Right atrium auricular region (tissue), 2 donors: ENCODE measurements at regions not wholly inside any gene's neighbourhood (a gene's known extent, or its start where the extent isn't known, plus 50 kb on each side); places are given as distances from the start of the nearest gene placed in this dataset.
A peak's percentile ranks its signal among the peaks of the same experiment; 100 is the strongest.

Experiments used
- DNase-seq: peaks from one replicate; pipeline ENCODE4 v3.0.0-alpha.2; 2019; ENCODE audit warnings: low spot score
- H3K27ac ChIP-seq, 2 donors: fragments of 200-600 bp; sonication (generic); 1 replicate in 1 of 2; 2 replicates in 1 of 2; pipeline ENCODE4 v1.5.1; 2016 to 2019
- H3K27me3 ChIP-seq, 2 donors: fragments of 200-600 bp; sonication (generic); one replicate each; pipeline versions ENCODE4 v1.5.1 to v1.6.0; 2017 to 2019
- H3K36me3 ChIP-seq: fragments of 200-600 bp; sonication (generic); one replicate; pipeline ENCODE4 v1.5.1; 2016
- H3K4me1 ChIP-seq, 2 donors: fragments of 200-600 bp; sonication (generic); one replicate each; pipeline versions ENCODE4 v1.5.1 to v1.6.0; 2017 to 2019
- H3K4me3 ChIP-seq, 2 donors: fragments of 200-600 bp; sonication (generic); 1 replicate in 1 of 2; 2 replicates in 1 of 2; pipeline ENCODE4 v1.5.1; 2017 to 2019; ENCODE audit warnings: mild to moderate bottlenecking in 1 of 2, moderate library complexity in 1 of 2
- H3K9me3 ChIP-seq, 2 donors: fragments of 200-600 bp; sonication (generic); one replicate each; pipeline ENCODE4 v1.5.1; 2019
- TF ChIP-seq, protein P1 (sequence below), 2 donors: fragments of 200-600 bp; sonication (generic); IDR thresholded peaks; one replicate each; pipeline ENCODE4 v1.5.1; 2019; ENCODE audit warnings: antibody characterized with exemption in 2 of 2

DNA sequence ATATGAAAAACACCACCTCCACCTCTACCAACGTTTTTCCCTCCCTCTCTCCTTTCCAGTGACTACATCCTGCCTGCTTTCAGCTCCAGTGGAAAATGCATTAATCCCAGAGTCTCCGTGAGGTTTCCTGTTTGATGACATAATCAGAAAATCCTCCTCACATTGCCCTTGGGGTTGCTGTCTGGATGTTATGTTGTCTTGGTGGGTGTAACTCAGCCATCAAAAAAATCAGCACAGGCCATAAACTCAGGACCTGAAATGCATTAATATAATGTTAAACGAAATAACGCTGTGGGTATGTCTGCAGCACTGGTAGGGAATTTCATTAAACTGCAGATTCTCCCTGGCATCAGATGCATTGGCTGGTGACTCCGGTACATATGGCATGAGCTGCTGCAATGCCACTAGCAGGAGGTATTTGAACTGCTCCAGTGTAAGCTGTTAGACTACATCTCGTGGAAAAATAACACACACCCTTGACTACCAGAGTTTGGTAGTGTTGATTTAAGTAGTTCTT is 297.8 kb downstream of the PRL start:
- H3K4me1 ChIP-seq: peaks cover 0 to 40% of the 10 kb centered on the region in 2 donors
- no peaks in the 10 kb centered on the region for H3K27me3 ChIP-seq
- no peak for DNase-seq
- no peaks in the 10 kb centered on the region for H3K36me3 ChIP-seq
- no peak overlapping the region for H3K4me3 ChIP-seq
- TF ChIP-seq, protein P1, sequence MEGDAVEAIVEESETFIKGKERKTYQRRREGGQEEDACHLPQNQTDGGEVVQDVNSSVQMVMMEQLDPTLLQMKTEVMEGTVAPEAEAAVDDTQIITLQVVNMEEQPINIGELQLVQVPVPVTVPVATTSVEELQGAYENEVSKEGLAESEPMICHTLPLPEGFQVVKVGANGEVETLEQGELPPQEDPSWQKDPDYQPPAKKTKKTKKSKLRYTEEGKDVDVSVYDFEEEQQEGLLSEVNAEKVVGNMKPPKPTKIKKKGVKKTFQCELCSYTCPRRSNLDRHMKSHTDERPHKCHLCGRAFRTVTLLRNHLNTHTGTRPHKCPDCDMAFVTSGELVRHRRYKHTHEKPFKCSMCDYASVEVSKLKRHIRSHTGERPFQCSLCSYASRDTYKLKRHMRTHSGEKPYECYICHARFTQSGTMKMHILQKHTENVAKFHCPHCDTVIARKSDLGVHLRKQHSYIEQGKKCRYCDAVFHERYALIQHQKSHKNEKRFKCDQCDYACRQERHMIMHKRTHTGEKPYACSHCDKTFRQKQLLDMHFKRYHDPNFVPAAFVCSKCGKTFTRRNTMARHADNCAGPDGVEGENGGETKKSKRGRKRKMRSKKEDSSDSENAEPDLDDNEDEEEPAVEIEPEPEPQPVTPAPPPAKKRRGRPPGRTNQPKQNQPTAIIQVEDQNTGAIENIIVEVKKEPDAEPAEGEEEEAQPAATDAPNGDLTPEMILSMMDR (IDR thresholded peaks at IDR 0.05): no peak
- H3K9me3 ChIP-seq: no peaks in the 10 kb centered on the region
- peak overlapping the region in 1 of 2 donors; percentile 20 for H3K27ac ChIP-seq

DNA sequence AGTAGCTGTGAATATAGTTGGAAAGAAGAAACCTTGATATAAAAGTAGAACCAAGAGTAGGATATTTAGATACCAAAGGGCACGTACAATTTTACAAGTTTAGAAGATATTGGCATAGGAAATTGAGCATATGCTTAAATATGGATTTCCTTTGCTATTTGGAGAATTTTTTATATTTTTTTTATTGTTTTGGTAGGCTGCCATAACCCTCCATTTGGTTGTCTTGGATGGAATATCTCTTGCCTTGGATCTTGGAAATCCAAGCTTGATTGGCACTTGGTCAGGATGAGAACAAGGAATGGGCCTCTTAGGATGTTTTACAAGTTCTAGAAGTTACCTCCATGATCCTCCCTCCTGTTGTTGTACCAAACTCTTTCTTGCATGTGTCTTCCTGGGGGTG is 297.1 kb downstream of the PRL start:
- Histone ChIP-seq H3K27ac (peak overlapping the region in 1 of 2 donors; percentile 20), H3K27me3 (no peaks in the 10 kb centered on the region)
- TF ChIP-seq, protein P1 (IDR thresholded peaks at IDR 0.05): no peak

DNA sequence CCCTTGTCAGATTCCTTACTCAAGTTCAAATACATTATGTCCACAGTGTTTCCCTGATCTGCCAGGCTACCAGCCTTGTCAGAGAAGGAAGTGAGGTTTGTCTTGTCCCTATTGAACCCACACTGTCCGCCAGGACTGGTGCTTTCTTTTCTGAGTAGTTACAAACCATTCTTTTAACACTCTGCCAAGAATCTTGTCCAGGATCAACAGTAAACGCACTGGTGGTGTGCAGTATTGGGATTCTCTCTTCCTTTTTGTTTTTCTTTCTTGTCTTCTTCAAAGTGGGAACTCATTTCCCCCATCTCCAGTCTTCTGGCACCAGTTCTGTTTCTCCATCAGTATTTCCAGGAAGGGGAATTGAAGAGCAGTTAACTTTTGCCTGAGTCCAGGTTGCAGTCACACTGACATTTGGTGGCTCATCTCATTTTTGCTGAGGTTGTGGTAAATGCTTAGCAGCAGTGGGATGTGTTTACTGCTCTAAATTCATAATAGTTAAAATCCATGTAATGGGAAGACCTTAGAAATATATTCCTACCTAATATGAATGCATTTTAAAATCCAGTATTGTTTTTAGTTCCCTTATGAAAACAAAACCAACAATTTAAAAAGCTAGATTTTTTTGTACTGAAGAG is 295.3 kb downstream of the PRL start:
- Histone ChIP-seq H3K27me3 (no peaks in the 10 kb centered on the region), H3K4me3 (no peak overlapping the region), H3K9me3 (no peaks in the 10 kb centered on the region), H3K27ac (no peak overlapping the region), H3K4me1 (peaks cover 0 to 40% of the 10 kb centered on the region in 2 donors), H3K36me3 (no peaks in the 10 kb centered on the region)
- TF ChIP-seq, protein P1 (IDR thresholded peaks at IDR 0.05): no peak
- DNase-seq: no peak

More for the DNA sequence above, 297.1 kb downstream of the PRL start:
- Histone ChIP-seq H3K9me3 (no peaks in the 10 kb centered on the region), H3K36me3 (no peaks in the 10 kb centered on the region), H3K4me3 (no peak overlapping the region), H3K4me1 (peaks cover 0 to 40% of the 10 kb centered on the region in 2 donors)
- no peak for DNase-seq

DNA sequence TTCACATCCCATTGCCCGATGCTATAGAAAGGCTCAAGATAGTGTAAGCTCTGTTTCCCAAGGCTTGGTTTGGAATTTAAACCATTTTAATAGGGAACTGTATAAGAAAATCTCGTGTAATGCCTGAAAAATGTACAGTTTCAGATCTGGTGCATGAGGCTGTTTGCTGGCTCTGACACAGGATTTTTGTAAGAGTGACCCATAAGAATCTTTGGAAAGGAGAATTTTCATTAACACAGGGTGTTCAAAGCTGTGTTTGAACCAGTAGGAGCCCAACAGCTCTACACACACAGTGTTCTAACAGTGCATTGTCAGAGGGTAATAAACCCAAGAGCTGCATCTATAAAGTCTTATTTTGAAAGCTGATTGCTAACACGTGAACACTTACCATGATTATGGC is 293.5 kb downstream of the PRL start:
- TF ChIP-seq, protein P1 (IDR thresholded peaks at IDR 0.05): no peak
- DNase-seq: no peak
- Histone ChIP-seq H3K27me3 (no peaks in the 10 kb centered on the region), H3K4me3 (no peak overlapping the region), H3K4me1 (peaks cover 0 to 29% of the 10 kb centered on the region in 2 donors), H3K36me3 (no peaks in the 10 kb centered on the region), H3K9me3 (no peaks in the 10 kb centered on the region), H3K27ac (no peak overlapping the region)

DNA sequence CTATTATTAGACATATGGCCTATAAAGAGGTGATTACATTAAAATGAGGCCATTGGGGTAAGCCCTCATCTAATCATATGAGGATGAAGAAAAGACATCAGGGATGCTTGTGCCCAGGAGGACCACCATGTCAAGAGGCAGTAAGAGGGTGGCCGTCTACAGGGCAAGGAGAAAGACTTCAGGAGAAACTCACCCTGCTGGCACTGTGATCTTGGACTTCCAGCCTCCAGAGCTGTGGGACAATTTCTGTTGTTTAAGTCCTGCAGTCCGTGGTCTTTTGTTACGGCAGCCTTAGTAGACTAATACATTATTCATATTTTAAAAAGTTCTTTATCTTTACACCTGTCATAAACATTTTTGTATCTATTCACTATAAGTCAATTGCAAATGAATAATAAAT is 290.0 kb downstream of the PRL start:
- Histone ChIP-seq H3K4me1 (peaks cover 0 to 2% of the 10 kb centered on the region in 2 donors), H3K9me3 (no peaks in the 10 kb centered on the region), H3K27ac (no peak overlapping the region), H3K27me3 (no peaks in the 10 kb centered on the region), H3K36me3 (no peaks in the 10 kb centered on the region), H3K4me3 (no peak overlapping the region)
- no peak for DNase-seq
- TF ChIP-seq, protein P1 (IDR thresholded peaks at IDR 0.05): no peak

DNA sequence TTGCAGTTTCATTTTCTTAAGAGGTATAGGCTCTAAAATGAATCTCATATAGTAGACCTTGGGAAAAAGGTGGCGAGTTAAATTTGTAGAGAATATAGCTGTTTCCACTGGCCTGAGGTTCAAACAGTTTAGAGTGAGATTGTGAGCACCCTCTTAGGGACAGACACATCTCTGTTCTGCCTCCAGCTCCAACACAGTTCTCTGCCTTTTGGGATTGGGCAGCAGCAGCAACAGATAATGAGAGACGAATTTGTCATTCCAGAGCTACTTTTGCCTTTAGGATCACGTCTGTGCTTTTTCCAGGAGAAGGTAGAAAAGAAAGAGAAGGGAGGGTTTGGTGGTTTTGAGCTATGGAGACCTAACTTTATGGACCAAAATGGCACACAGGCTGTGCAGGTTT is 289.4 kb downstream of the PRL start:
- no peak overlapping the region for H3K27ac ChIP-seq
- no peaks in the 10 kb centered on the region for H3K36me3 ChIP-seq
- no peaks in the 10 kb centered on the region for H3K27me3 ChIP-seq
- H3K4me1 ChIP-seq: no peaks in the 10 kb centered on the region
- TF ChIP-seq, protein P1 (IDR thresholded peaks at IDR 0.05): no peak
- DNase-seq: no peak
- H3K9me3 ChIP-seq: no peaks in the 10 kb centered on the region
- H3K4me3 ChIP-seq: no peak overlapping the region
